ENCODE measurements at regions not wholly inside any gene's neighbourhood (a gene's known extent, or its start where the extent isn't known, plus 50 kb on each side); places are given as distances from the start of the nearest gene placed in this dataset.

DNA sequence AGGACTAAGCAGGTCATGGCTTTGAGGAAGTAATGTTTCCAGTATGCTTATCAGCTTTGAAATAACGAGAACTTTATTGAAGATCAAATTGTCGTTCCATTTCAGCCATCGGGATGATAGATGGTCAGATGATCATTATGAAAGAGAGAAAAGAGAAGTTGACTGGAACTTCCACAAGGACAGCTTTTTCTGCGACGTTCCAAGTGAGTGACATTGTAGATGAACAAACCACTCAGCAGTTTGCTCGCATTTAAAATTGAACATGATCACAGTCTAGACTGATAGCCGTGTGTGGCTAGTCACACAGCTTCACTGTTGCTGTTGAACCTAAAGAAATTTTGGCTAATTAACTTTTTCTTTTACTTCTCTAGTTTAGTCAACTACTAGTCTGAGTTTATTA is 151.1 kb downstream of the TLR5 start:
- no peak for DNase-seq (ENCODE audit: low spot score)
- in situ Hi-C loops (cut with MboI; ENCODE audit: low sequenced_read_pairs, unreplicated experiment), result no loop called here
- no peak for TF ChIP-seq CTCF (IDR thresholded peaks at IDR 0.05; ENCODE audit: borderline replicate concordance, control extremely low read depth, extremely low read depth, insufficient read depth, missing control alignments)

- DNase-seq (ENCODE audit: low spot score), result no peak
- in situ Hi-C loops (cut with MboI; ENCODE audit: low sequenced_read_pairs, unreplicated experiment), result no loop called here
- TF ChIP-seq CTCF (IDR thresholded peaks at IDR 0.05; ENCODE audit: borderline replicate concordance, control extremely low read depth, extremely low read depth, insufficient read depth, missing control alignments), result no peak
Observed at GRCh38 chr1:222994511-222995235, 148.4 kb downstream of the TLR5 start.

DNA sequence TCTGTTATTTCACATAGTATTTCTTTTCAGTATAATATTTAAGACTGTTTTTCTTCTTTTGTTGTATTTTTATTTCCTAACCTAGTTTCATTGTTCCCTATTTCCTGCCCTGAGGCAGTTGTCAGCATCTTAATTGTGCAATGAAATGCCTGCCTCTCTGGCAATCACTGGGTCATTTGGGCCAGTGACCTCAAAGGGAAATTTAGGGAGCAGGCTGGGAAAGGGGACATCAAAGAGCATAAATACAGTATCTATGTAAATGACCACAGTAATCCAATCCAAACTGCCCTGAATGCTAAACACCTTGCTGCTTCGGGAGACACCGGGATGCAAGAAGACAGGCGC is 147.8 kb downstream of the TLR5 start:
- no peak for DNase-seq (ENCODE audit: low spot score)
- in situ Hi-C loops (cut with MboI; ENCODE audit: low sequenced_read_pairs, unreplicated experiment), result no loop called here
- TF ChIP-seq CTCF (IDR thresholded peaks at IDR 0.05; ENCODE audit: borderline replicate concordance, control extremely low read depth, extremely low read depth, insufficient read depth, missing control alignments), result no peak

- no peak for DNase-seq (ENCODE audit: low spot score)
- in situ Hi-C loops (cut with MboI; ENCODE audit: low sequenced_read_pairs, unreplicated experiment), result no loop called here
- no peak for TF ChIP-seq CTCF (IDR thresholded peaks at IDR 0.05; ENCODE audit: borderline replicate concordance, control extremely low read depth, extremely low read depth, insufficient read depth, missing control alignments)
Observed at GRCh38 chr1:222995620-222996309, 147.3 kb downstream of the TLR5 start.

- no peak for DNase-seq (ENCODE audit: low spot score)
- in situ Hi-C loops (cut with MboI; ENCODE audit: low sequenced_read_pairs, unreplicated experiment), result no loop called here
- no peak for TF ChIP-seq CTCF (IDR thresholded peaks at IDR 0.05; ENCODE audit: borderline replicate concordance, control extremely low read depth, extremely low read depth, insufficient read depth, missing control alignments)
Observed at GRCh38 chr1:222996310-222996975, 146.6 kb downstream of the TLR5 start.

DNA sequence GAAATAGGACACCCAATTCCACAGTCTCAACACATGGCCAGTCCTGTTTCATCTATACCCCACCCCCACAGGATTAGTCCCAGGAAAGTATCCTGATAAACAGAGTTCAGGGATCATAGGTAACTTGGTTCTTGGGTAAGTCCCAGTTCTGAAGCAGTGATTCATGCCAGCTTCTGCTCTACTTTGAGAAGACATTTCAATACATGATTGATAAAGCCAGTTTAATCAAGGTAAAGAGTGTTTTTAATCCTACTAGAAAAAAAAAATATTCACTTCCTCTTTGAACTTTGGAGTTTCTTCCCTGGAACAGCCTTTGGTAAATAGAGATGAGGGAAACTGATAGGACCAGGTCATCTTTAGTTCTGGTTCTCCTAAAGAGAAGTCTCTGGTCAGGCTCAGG is 142.4 kb downstream of the TLR5 start:
- DNase-seq (ENCODE audit: low spot score), result no peak
- in situ Hi-C loops (cut with MboI; ENCODE audit: low sequenced_read_pairs, unreplicated experiment), result no loop called here
- no peak for TF ChIP-seq CTCF (IDR thresholded peaks at IDR 0.05; ENCODE audit: borderline replicate concordance, control extremely low read depth, extremely low read depth, insufficient read depth, missing control alignments)
